ENCODE measurements at regions not wholly inside any gene's neighbourhood (a gene's known extent, or its start where the extent isn't known, plus 50 kb on each side); places are given as distances from the start of the nearest gene placed in this dataset.

DNA sequence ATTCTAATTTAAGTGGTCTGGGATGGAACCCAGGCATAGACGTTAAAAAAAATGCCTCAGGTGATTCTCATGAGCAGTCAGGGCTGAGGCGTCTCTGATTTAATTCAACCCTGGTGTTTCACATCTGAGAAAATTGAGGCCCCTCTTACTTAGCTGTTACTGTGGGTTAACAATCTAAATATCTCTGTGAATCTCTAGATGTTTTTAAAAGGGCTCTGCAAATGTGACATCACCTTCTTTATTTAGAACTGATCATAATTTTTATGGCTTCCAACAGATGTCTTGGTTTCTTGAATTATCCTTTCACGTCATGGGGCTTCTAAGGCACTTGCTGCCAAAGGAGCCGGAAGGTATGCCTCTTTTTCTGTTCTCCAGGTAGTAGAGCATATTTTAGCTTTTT is 76.1 kb upstream of the LIN7C start:
- TF ChIP-seq MYC (IDR thresholded peaks at IDR 0.05; ENCODE audit: borderline replicate concordance, low read length) (no peak), JUNB (IDR thresholded peaks at IDR 0.05) (no peak), CTCF (IDR thresholded peaks at IDR 0.05) (no peak), RFX5 (IDR thresholded peaks at IDR 0.05) (no peak), CBX8 (IDR thresholded peaks at IDR 0.05) (no peak), HOXA7 (CRISPR knock-in tag; IDR thresholded peaks at IDR 0.05) (no peak), USF2 (IDR thresholded peaks at IDR 0.05) (no peak), SREBF2 (IDR thresholded peaks at IDR 0.05) (no peak)
- TF ChIP-seq, protein P1, sequence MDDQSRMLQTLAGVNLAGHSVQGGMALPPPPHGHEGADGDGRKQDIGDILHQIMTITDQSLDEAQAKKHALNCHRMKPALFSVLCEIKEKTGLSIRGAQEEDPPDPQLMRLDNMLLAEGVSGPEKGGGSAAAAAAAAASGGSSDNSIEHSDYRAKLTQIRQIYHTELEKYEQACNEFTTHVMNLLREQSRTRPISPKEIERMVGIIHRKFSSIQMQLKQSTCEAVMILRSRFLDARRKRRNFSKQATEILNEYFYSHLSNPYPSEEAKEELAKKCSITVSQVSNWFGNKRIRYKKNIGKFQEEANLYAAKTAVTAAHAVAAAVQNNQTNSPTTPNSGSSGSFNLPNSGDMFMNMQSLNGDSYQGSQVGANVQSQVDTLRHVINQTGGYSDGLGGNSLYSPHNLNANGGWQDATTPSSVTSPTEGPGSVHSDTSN (IDR thresholded peaks at IDR 0.05) = no peak
